ENCODE measurements at regions not wholly inside any gene's neighbourhood (a gene's known extent, or its start where the extent isn't known, plus 50 kb on each side); places are given as distances from the start of the nearest gene placed in this dataset.

- TF ChIP-seq CBX2 (IDR thresholded peaks at IDR 0.05; ENCODE audit: borderline replicate concordance, low read depth) (no peak), E2F6 (IDR thresholded peaks at IDR 0.05; ENCODE audit: borderline replicate concordance, low read depth) (no peak), CTCF (IDR thresholded peaks at IDR 0.05) (no peak), USF2 (IDR thresholded peaks at IDR 0.05) (no peak)
Observed at GRCh38 chr5:82489683-82490082, 211.5 kb upstream of the RPS23 start.
